ENCODE measurements at regions not wholly inside any gene's neighbourhood (a gene's known extent, or its start where the extent isn't known, plus 50 kb on each side); places are given as distances from the start of the nearest gene placed in this dataset.

DNA sequence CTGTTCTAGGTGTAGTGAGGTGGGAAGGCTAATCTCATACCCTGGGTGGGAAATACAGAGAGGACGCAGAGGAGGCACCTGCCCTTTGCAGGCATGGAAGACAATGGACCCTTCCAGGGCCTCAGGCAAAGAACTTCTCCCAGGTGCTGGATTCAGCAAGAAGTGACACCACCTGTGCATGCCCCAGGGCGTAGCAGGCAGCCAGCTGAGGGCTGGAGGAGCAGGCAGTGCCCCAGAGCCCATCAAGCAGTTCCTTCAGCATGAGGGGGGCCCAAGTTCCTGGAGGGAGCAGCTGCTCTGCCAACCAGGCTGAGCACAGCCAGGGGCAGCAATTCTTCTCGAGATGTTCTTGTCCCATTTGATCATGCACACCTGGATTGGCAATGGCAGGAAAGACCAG lies 170.3 kb upstream of the PDE10A start:
- Histone ChIP-seq H3K27me3 (ENCODE audit: control insufficient read depth in 2 of 2, insufficient read depth in 2 of 2, low read length in 2 of 2) (no peaks in the 10 kb centered on the region), H3K79me2 (ENCODE audit: control insufficient read depth, insufficient read depth, low read length) (no peaks in the 10 kb centered on the region), H2AFZ (ENCODE audit: low read depth, low read length) (no peak overlapping the region), H3K9ac (replicated peaks; ENCODE audit: extremely low read depth, insufficient read depth, low read length) (no peak overlapping the region), H3K9me3 (replicated peaks; ENCODE audit: control insufficient read depth, insufficient read depth, low read length) (no peaks in the 10 kb centered on the region), H3K36me3 (ENCODE audit: control insufficient read depth in 2 of 2, extremely low read depth in 1 of 2, insufficient read depth in 2 of 2, low read length in 2 of 2) (no peaks in the 10 kb centered on the region), H3K4me2 (ENCODE audit: insufficient read depth, low read length) (no peak overlapping the region), H3K4me3 (replicated peaks in 1 of 3; ENCODE audit: insufficient read depth in 1 of 3, low read depth in 1 of 3, low read length in 3 of 3) (no peak overlapping the region), H3K4me1 (ENCODE audit: control insufficient read depth, extremely low read depth, insufficient read depth, low read length) (no peaks in the 10 kb centered on the region), H3K27ac (ENCODE audit: insufficient read depth, low read depth, low read length) (no peak overlapping the region), H3K9me1 (replicated peaks; ENCODE audit: control insufficient read depth, extremely low read depth, insufficient read depth, low read length) (no peaks in the 10 kb centered on the region), H4K20me1 (replicated peaks; ENCODE audit: control insufficient read depth, extremely low read depth, insufficient read depth, low read length) (no peaks in the 10 kb centered on the region)
- TF ChIP-seq GATA2 (IDR thresholded peaks at IDR 0.05; ENCODE audit: insufficient read depth, insufficient read length, low read depth, low read length) (no peak), POLR2AphosphoS5 (IDR thresholded peaks at IDR 0.05; ENCODE audit: insufficient read depth, low read depth, low read length) (no peak), EZH2 (IDR thresholded peaks at IDR 0.05; ENCODE audit: borderline replicate concordance, low read depth, low read length, severe bottlenecking) (no peak), MYC (IDR thresholded peaks at IDR 0.05; ENCODE audit: low read depth, low read length) (no peak), JUN (IDR thresholded peaks at IDR 0.05; ENCODE audit: borderline replicate concordance, insufficient read depth, insufficient read length, low read depth) (no peak), FOS (IDR thresholded peaks at IDR 0.05; ENCODE audit: borderline replicate concordance, insufficient read depth, low read length) (no peak)
- TF ChIP-seq, protein P1, sequence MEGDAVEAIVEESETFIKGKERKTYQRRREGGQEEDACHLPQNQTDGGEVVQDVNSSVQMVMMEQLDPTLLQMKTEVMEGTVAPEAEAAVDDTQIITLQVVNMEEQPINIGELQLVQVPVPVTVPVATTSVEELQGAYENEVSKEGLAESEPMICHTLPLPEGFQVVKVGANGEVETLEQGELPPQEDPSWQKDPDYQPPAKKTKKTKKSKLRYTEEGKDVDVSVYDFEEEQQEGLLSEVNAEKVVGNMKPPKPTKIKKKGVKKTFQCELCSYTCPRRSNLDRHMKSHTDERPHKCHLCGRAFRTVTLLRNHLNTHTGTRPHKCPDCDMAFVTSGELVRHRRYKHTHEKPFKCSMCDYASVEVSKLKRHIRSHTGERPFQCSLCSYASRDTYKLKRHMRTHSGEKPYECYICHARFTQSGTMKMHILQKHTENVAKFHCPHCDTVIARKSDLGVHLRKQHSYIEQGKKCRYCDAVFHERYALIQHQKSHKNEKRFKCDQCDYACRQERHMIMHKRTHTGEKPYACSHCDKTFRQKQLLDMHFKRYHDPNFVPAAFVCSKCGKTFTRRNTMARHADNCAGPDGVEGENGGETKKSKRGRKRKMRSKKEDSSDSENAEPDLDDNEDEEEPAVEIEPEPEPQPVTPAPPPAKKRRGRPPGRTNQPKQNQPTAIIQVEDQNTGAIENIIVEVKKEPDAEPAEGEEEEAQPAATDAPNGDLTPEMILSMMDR (IDR thresholded peaks at IDR 0.05; ENCODE audit: extremely low read depth in 1 of 2, insufficient read depth in 1 of 2, low read depth in 1 of 2, low read length in 2 of 2): no peak
- TF ChIP-seq, protein P2, sequence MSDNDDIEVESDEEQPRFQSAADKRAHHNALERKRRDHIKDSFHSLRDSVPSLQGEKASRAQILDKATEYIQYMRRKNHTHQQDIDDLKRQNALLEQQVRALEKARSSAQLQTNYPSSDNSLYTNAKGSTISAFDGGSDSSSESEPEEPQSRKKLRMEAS (IDR thresholded peaks at IDR 0.05; ENCODE audit: insufficient read depth, insufficient read length): no peak
- DNase-seq (ENCODE audit: low read depth, low spot score) (no peak), FAIRE-seq (no peak)
- intact Hi-C loops (cut with micrococcal nuclease): no loop called here
- ChIA-PET CTCF (interaction anchor here (1.4 kb wide), 1 partner anchor 393 kb away, joined by 3 read pairs; no protein-coding TSS in a partner anchor), POLR2A (no interaction called here)
- no TSS peak for BruUV-seq (replicated peaks)
- dilution Hi-C loops (cut with MboI; ENCODE audit: extremely low pct_ligation_motif_present, low sequenced_read_pairs): no loop called here

Measured in endothelial cell of umbilical vein (primary cell).